ENCODE measurements at regions not wholly inside any gene's neighbourhood (a gene's known extent, or its start where the extent isn't known, plus 50 kb on each side); places are given as distances from the start of the nearest gene placed in this dataset.

- no CpG with 5 or more reads among the region's 4 CpGs for WGBS (ENCODE audit: extremely low coverage, insufficient read length, low lambda C conversion rate)
- peaks cover 70 to 71% of the 10 kb centered on the region in 2 experiments for H3K9me3 Mint-ChIP-seq
- Histone ChIP-seq H3K23me2 (ENCODE audit: insufficient read length, low read depth, low read length, poor library complexity, severe bottlenecking) (no peaks in the 10 kb centered on the region), H3K56ac (ENCODE audit: insufficient read length, low read depth, low read length) (no peak overlapping the region), H4K5ac (ENCODE audit: insufficient read length, low read depth, low read length) (no peak overlapping the region), H3K79me2 (ENCODE audit: insufficient read depth, low read length) (no peaks in the 10 kb centered on the region), H3K27me3 (ENCODE audit: insufficient read depth, low read length) (no peaks in the 10 kb centered on the region), H2BK120ac (ENCODE audit: low read depth, low read length, poor library complexity, severe bottlenecking) (no peak overlapping the region), H4K91ac (ENCODE audit: insufficient read length, low read depth, low read length) (no peak overlapping the region), H2BK20ac (ENCODE audit: low read depth, low read length, poor library complexity, severe bottlenecking) (no peak overlapping the region), H3K23ac (ENCODE audit: insufficient read length, low read depth, low read length) (no peak overlapping the region), H2BK5ac (ENCODE audit: insufficient read length, low read length) (no peak overlapping the region), H2BK15ac (ENCODE audit: low read depth, low read length) (no peak overlapping the region), H4K20me1 (ENCODE audit: control insufficient read depth, insufficient read depth, insufficient read length) (no peaks in the 10 kb centered on the region), H4K8ac (replicated peaks; ENCODE audit: insufficient read length, low read depth, low read length) (no peak overlapping the region), H3K14ac (ENCODE audit: insufficient read depth, low read length) (no peak overlapping the region), H3K79me1 (ENCODE audit: insufficient read depth, low read depth, low read length, poor library complexity, severe bottlenecking) (no peaks in the 10 kb centered on the region), H2BK12ac (ENCODE audit: insufficient read length, low read depth, low read length) (no peak overlapping the region), H3T11ph (ENCODE audit: low read length) (no peak overlapping the region), H3K4me1 (ENCODE audit: insufficient read depth, low read length) (no peaks in the 10 kb centered on the region), H3K9me3 (ENCODE audit: control insufficient read depth, low read depth, low read length) (peaks cover 29% of the 10 kb centered on the region), H3K27ac (ENCODE audit: insufficient read length, low read depth, low read length) (no peak overlapping the region), H3K18ac (ENCODE audit: insufficient read length, low read depth, low read length) (no peak overlapping the region), H2AK5ac (ENCODE audit: insufficient read length, low read length) (no peak overlapping the region), H3K4me2 (ENCODE audit: insufficient read depth, insufficient read length, low read length) (no peak overlapping the region), H2AFZ (ENCODE audit: low read length) (no peak overlapping the region), H3K4ac (ENCODE audit: low read depth, low read length) (no peak overlapping the region), H3K9ac (ENCODE audit: extremely low read depth, insufficient read length, low read length) (no peak overlapping the region)
- H3K4me3 Mint-ChIP-seq = no peak overlapping the region; a peak in 1 of 5 replicates
- peaks cover 7 to 11% of the 10 kb centered on the region in 2 experiments for H3K4me1 Mint-ChIP-seq
- H3K27ac Mint-ChIP-seq = no peak overlapping the region
- H3K36me3 Mint-ChIP-seq (ENCODE audit: insufficient read depth in 1 of 3, low read depth in 3 of 3) = peaks cover 6 to 11% (median 9%) of the 10 kb centered on the region in 3 experiments; a peak in 5 of 7 replicates
- peak; percentile 46 for DNase-seq
- TF ChIP-seq, protein P1, sequence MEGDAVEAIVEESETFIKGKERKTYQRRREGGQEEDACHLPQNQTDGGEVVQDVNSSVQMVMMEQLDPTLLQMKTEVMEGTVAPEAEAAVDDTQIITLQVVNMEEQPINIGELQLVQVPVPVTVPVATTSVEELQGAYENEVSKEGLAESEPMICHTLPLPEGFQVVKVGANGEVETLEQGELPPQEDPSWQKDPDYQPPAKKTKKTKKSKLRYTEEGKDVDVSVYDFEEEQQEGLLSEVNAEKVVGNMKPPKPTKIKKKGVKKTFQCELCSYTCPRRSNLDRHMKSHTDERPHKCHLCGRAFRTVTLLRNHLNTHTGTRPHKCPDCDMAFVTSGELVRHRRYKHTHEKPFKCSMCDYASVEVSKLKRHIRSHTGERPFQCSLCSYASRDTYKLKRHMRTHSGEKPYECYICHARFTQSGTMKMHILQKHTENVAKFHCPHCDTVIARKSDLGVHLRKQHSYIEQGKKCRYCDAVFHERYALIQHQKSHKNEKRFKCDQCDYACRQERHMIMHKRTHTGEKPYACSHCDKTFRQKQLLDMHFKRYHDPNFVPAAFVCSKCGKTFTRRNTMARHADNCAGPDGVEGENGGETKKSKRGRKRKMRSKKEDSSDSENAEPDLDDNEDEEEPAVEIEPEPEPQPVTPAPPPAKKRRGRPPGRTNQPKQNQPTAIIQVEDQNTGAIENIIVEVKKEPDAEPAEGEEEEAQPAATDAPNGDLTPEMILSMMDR (conservative IDR thresholded peaks at IDR 0.05) = no peak
- no peaks in the 10 kb centered on the region; the same call in 1 of the 2 replicates for H3K27me3 Mint-ChIP-seq (ENCODE audit: low read depth)
Observed at GRCh38 chrX:64580035-64580434, 184.8 kb upstream of the MTMR8 start.
